ENCODE measurements at regions not wholly inside any gene's neighbourhood (a gene's known extent, or its start where the extent isn't known, plus 50 kb on each side); places are given as distances from the start of the nearest gene placed in this dataset.

GRCh38 chr18:60980422-60981005, 352.7 kb upstream of the CDH20 start (continued):
- TF ChIP-seq, protein P1, sequence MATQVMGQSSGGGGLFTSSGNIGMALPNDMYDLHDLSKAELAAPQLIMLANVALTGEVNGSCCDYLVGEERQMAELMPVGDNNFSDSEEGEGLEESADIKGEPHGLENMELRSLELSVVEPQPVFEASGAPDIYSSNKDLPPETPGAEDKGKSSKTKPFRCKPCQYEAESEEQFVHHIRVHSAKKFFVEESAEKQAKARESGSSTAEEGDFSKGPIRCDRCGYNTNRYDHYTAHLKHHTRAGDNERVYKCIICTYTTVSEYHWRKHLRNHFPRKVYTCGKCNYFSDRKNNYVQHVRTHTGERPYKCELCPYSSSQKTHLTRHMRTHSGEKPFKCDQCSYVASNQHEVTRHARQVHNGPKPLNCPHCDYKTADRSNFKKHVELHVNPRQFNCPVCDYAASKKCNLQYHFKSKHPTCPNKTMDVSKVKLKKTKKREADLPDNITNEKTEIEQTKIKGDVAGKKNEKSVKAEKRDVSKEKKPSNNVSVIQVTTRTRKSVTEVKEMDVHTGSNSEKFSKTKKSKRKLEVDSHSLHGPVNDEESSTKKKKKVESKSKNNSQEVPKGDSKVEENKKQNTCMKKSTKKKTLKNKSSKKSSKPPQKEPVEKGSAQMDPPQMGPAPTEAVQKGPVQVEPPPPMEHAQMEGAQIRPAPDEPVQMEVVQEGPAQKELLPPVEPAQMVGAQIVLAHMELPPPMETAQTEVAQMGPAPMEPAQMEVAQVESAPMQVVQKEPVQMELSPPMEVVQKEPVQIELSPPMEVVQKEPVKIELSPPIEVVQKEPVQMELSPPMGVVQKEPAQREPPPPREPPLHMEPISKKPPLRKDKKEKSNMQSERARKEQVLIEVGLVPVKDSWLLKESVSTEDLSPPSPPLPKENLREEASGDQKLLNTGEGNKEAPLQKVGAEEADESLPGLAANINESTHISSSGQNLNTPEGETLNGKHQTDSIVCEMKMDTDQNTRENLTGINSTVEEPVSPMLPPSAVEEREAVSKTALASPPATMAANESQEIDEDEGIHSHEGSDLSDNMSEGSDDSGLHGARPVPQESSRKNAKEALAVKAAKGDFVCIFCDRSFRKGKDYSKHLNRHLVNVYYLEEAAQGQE (IDR thresholded peaks at IDR 0.05) = no peak
- TF ChIP-seq NPAS2 (CRISPR knock-in tag; IDR thresholded peaks at IDR 0.05; ENCODE audit: borderline replicate concordance) (no peak), KDM5A (IDR thresholded peaks at IDR 0.05) (no peak), MAFK (IDR thresholded peaks at IDR 0.05; ENCODE audit: partially characterized antibody) (no peak), RCOR1 (IDR thresholded peaks at IDR 0.05; ENCODE audit: low read depth, low read length) (no peak), JUN (IDR thresholded peaks at IDR 0.05) (no peak), NFE2L2 (conservative IDR thresholded peaks at IDR 0.05; ENCODE audit: low read length) (no peak), PBX3 (IDR thresholded peaks at IDR 0.05) (no peak)

- WGBS (ENCODE audit: missing lambda C conversion rate) = 3% methylated on average over 3 of the region's 3 CpGs
- Histone ChIP-seq H3K4me1 (no peaks in the 10 kb centered on the region), H3K9me3 (no peaks in the 10 kb centered on the region), H3K4me2 (no peak overlapping the region), H3K4me3 (no peak overlapping the region), H3K27ac (no peak overlapping the region)
- no peak for FAIRE-seq
- ATAC-seq = no peak
- DNase-seq (ENCODE audit: low read depth in 1 of 2, low spot score in 1 of 2) = no peak
- TF ChIP-seq JUNB (IDR thresholded peaks at IDR 0.05) = no peak
- TF ChIP-seq ATOH8 (CRISPR knock-in tag; IDR thresholded peaks at IDR 0.05; ENCODE audit: low read depth) = no peak
- no peak for TF ChIP-seq BHLHE40 (IDR thresholded peaks at IDR 0.05; ENCODE audit: low read depth, low read length)
- no peak for TF ChIP-seq MYC (IDR thresholded peaks at IDR 0.05; ENCODE audit: borderline replicate concordance, low read length)
- no peak for TF ChIP-seq PBX3 (IDR thresholded peaks at IDR 0.05)
- no peak for TF ChIP-seq FOXS1 (CRISPR knock-in tag; IDR thresholded peaks at IDR 0.05)
- TF ChIP-seq CBX2 (IDR thresholded peaks at IDR 0.05; ENCODE audit: borderline replicate concordance, low read depth) = no peak
- TF ChIP-seq EHMT2 (IDR thresholded peaks at IDR 0.05; ENCODE audit: low read depth) = no peak
- TF ChIP-seq NFE2L2 (conservative IDR thresholded peaks at IDR 0.05; ENCODE audit: low read length) = no peak
- no peak for TF ChIP-seq CHD2 (IDR thresholded peaks at IDR 0.05; ENCODE audit: low read length, partially characterized antibody)
- TF ChIP-seq, protein P2, sequence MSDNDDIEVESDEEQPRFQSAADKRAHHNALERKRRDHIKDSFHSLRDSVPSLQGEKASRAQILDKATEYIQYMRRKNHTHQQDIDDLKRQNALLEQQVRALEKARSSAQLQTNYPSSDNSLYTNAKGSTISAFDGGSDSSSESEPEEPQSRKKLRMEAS (IDR thresholded peaks at IDR 0.05) = no peak
- no peak for TF ChIP-seq EP300 (IDR thresholded peaks at IDR 0.05)
- no peak for TF ChIP-seq RFX5 (IDR thresholded peaks at IDR 0.05)
- POLR2A ChIA-PET = no interaction called here
- CTCF ChIA-PET = no interaction called here
Observed at GRCh38 chr18:60981682-60982328, 351.4 kb upstream of the CDH20 start.
